ENCODE measurements at regions not wholly inside any gene's neighbourhood (a gene's known extent, or its start where the extent isn't known, plus 50 kb on each side); places are given as distances from the start of the nearest gene placed in this dataset.

DNA sequence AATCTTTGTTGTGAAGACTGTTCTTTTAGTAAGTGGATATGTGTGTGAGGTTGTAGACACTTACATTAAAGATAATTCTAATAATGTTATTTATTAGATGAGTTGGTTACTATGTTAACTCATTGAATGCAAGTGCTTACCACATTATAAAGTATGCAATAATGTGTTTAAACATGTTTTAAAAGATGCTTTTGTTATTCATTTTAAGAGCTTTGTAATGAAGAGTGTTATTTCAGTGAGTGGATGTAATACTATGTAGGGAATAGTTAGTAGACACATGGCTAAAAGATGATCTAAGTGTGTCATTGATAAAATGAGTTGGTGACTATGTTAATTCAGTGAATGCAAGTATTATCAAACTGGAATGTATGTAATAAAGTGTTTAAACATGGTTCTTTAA lies 70.0 kb upstream of the VOPP1 start:
- TF ChIP-seq CTCF (IDR thresholded peaks at IDR 0.05), result no peak
- no peak for TF ChIP-seq POLR2A (IDR thresholded peaks at IDR 0.05)

Data from esophagus squamous epithelium (tissue), 4 donors.